HFFc6 (cell line): ENCODE measurements at regions not wholly inside any gene's neighbourhood (a gene's known extent, or its start where the extent isn't known, plus 50 kb on each side); places are given as distances from the start of the nearest gene placed in this dataset.

Experiments
- DNase-seq: peaks from one replicate; pipeline ENCODE4 v3.0.0-alpha.2; 2018
- H3K27ac Mint-ChIP-seq: 2 replicates; pipeline ENCODE4 v1.8.0; 2020; ENCODE audit warnings: mild to moderate bottlenecking, mixed read lengths
- H3K27me3 Mint-ChIP-seq: 2 replicates; pipeline ENCODE4 v1.8.0; 2021; ENCODE audit warnings: mild to moderate bottlenecking, moderate library complexity, mixed read lengths; ENCODE audit not compliant: insufficient read depth
- H3K36me3 Mint-ChIP-seq: 2 replicates; pipeline ENCODE4 v1.8.0; 2021; ENCODE audit warnings: low read depth, mixed read lengths
- H3K4me1 Mint-ChIP-seq: 2 replicates; pipeline ENCODE4 v1.8.0; 2020; ENCODE audit warnings: low read depth, mixed read lengths
- H3K4me3 Mint-ChIP-seq: 2 replicates; pipeline ENCODE4 v1.8.0; 2020; ENCODE audit warnings: mild to moderate bottlenecking, moderate library complexity, mixed read lengths
- H3K9me3 Mint-ChIP-seq: 2 replicates; pipeline ENCODE4 v1.8.0; 2020; ENCODE audit warnings: mild to moderate bottlenecking, mixed read lengths
- TF ChIP-seq, protein P1 (sequence below): fragments of 200-600 bp; sonication (generic); IDR thresholded peaks from 2 replicates; pipeline ENCODE4 v1.5.0; 2021; ENCODE audit warnings: antibody characterized with exemption, mild to moderate bottlenecking

DNA sequence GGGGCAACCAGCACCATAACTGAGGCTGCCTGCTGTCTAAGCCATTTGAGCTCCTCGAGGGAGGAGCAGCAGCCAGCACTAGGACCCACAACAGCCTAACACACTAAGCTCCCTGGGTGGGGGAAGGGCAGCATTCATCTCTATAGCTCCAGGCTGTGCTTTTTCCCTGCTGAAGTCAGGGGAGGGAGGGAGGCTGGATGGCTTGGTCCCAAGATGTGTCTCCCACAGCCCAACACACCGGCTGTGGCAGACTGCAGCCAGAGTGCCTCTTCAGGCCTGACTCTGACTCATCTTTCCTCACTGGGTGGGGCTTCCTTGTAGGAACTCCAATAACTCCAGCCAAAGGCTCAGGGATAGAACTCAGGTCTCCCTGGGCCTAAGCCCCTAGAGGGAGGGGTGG lies 296.3 kb downstream of the PRDM2 start:
- Mint-ChIP-seq H3K9me3 (peaks cover 70% of the 10 kb centered on the region), H3K27ac (no peak overlapping the region), H3K36me3 (peaks cover 11% of the 10 kb centered on the region), H3K27me3 (peaks cover 1% of the 10 kb centered on the region; the same call in 1 of the 2 replicates), H3K4me3 (no peak overlapping the region), H3K4me1 (no peaks in the 10 kb centered on the region)
- DNase-seq: no peak
- TF ChIP-seq, protein P1, sequence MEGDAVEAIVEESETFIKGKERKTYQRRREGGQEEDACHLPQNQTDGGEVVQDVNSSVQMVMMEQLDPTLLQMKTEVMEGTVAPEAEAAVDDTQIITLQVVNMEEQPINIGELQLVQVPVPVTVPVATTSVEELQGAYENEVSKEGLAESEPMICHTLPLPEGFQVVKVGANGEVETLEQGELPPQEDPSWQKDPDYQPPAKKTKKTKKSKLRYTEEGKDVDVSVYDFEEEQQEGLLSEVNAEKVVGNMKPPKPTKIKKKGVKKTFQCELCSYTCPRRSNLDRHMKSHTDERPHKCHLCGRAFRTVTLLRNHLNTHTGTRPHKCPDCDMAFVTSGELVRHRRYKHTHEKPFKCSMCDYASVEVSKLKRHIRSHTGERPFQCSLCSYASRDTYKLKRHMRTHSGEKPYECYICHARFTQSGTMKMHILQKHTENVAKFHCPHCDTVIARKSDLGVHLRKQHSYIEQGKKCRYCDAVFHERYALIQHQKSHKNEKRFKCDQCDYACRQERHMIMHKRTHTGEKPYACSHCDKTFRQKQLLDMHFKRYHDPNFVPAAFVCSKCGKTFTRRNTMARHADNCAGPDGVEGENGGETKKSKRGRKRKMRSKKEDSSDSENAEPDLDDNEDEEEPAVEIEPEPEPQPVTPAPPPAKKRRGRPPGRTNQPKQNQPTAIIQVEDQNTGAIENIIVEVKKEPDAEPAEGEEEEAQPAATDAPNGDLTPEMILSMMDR: no peak

DNA sequence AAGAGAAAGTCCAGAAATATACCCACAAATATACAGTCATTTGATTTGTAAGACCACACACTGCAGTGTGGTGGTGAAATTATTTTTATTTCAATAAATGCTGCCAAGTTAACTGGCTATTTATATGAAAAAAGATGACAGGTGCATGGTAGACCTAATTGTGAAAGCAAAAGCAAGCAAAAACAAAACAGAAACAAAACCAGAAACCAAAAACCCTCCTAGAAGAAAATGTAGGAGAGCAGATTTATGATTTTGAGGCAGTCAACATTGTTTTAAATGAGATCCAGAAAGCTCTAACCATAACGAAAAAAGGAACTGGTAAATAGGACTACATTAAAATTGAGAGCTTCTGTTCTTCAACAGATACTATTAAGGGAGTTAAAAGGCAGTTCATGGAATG lies 303.6 kb downstream of the PRDM2 start:
- peaks cover 70% of the 10 kb centered on the region for H3K9me3 Mint-ChIP-seq
- TF ChIP-seq, protein P1: no peak
- peaks cover 11% of the 10 kb centered on the region for H3K36me3 Mint-ChIP-seq
- no peak overlapping the region for H3K4me3 Mint-ChIP-seq
- no peak overlapping the region for H3K27ac Mint-ChIP-seq
- DNase-seq: no peak
- H3K4me1 Mint-ChIP-seq: no peaks in the 10 kb centered on the region
- peaks cover 2% of the 10 kb centered on the region; the same call in 1 of the 2 replicates for H3K27me3 Mint-ChIP-seq

DNA sequence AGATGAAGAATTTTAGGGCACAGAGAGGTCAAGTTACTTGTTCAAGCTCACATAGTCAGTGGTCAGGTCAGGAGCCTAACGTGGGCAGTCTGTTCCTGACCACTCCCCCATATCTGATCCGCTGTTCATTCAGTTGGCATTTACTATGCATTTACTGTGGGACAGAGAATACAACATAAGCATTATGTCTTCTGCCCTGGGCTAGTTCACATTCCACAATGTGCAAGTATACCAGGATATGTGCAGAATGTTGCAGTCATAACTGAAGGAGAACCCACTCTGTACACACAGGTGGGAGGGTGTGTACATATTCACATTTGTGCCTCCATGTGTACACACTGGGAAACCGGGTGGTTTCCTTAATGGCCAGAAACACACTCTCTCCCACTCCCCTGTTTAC lies 309.6 kb downstream of the PRDM2 start:
- H3K4me1 Mint-ChIP-seq: no peaks in the 10 kb centered on the region
- H3K27ac Mint-ChIP-seq: no peak overlapping the region
- DNase-seq: no peak

DNA sequence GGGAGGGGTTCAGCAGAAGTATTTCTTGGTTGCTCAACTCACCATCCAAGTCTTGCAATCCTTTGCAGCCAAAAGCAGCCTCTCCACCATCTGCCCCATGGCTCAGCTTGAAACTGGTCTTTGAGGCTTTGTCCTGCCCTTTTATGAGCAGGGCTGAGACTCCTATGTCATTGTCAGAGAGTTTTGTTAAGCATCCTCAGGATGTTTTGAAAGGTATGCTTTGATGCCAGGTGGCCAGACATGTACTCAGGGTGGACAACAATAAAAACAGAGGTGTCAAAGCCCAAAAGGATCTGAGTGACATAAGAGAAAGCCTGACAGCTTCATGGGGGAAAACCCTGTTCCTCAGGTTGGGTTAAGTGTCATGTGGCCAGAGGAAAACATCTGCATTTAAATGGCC lies 310.5 kb downstream of the PRDM2 start:
- Mint-ChIP-seq H3K9me3 (peaks cover 63% of the 10 kb centered on the region), H3K27me3 (no peaks in the 10 kb centered on the region), H3K27ac (no peak overlapping the region), H3K4me1 (no peaks in the 10 kb centered on the region), H3K36me3 (0 out of 2 replicates have a peak, but pooled peaks cover 4% of the 10 kb centered on the region), H3K4me3 (no peak overlapping the region)
- DNase-seq: no peak
- TF ChIP-seq, protein P1: no peak

More for the DNA sequence above, 309.6 kb downstream of the PRDM2 start:
- H3K4me3 Mint-ChIP-seq: no peak overlapping the region
- TF ChIP-seq, protein P1: no peak
- H3K36me3 Mint-ChIP-seq: 0 out of 2 replicates have a peak, but pooled peaks cover 4% of the 10 kb centered on the region
- no peaks in the 10 kb centered on the region for H3K27me3 Mint-ChIP-seq
- peaks cover 64% of the 10 kb centered on the region for H3K9me3 Mint-ChIP-seq

DNA sequence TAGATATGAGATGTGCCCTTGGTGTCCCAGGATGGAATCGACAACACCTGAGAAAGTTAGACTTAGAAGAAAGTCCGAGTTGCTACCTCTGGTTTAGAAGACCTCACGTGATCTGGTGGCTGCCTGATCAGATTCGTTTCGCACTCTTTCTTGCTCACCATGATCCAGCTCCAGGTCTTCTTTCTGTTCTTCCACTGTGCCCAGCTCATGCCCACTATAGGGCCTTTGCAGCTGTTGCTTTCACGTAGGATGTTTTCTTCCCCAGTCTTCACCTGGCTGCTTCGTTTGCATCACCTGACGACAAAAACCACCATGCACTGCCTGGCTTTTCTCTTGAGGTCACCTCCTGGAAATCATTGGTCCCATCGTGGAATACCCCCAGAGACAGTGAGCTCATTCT lies 311.1 kb downstream of the PRDM2 start:
- no peak for DNase-seq
- 0 out of 2 replicates have a peak, but pooled peaks cover 4% of the 10 kb centered on the region for H3K36me3 Mint-ChIP-seq
- peaks cover 60% of the 10 kb centered on the region for H3K9me3 Mint-ChIP-seq
- no peak overlapping the region for H3K4me3 Mint-ChIP-seq
- H3K27me3 Mint-ChIP-seq: no peaks in the 10 kb centered on the region
- H3K4me1 Mint-ChIP-seq: no peaks in the 10 kb centered on the region
- H3K27ac Mint-ChIP-seq: no peak overlapping the region
- TF ChIP-seq, protein P1: no peak

DNA sequence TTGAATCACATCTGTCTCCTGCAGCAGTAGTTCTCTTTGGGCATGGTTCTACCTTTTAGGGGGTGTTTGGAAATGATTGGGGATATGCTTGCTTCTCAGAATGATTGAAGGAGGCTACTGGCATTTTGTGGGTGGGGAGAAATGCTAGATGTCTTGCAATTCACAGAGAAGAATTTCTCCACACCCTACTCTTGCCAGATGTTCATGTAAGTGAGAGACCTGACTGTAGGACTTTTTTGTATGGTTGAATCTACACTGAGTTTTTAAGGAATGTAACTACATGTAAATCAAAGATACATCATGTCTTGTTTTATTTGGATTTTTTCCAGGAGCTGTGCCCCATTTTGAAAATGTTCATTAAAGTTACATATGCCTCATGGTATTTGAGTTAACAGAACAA lies 311.9 kb downstream of the PRDM2 start:
- Mint-ChIP-seq H3K4me3 (no peak overlapping the region), H3K36me3 (0 out of 2 replicates have a peak, but pooled peaks cover 4% of the 10 kb centered on the region), H3K27ac (no peak overlapping the region), H3K27me3 (no peaks in the 10 kb centered on the region), H3K4me1 (no peaks in the 10 kb centered on the region), H3K9me3 (peaks cover 58% of the 10 kb centered on the region)
- DNase-seq: no peak
- TF ChIP-seq, protein P1: no peak
